AG04449 (cell line): ENCODE measurements at regions not wholly inside any gene's neighbourhood (a gene's known extent, or its start where the extent isn't known, plus 50 kb on each side); places are given as distances from the start of the nearest gene placed in this dataset.

ENCODE experiments used
- CTCF ChIA-PET: fragments of 350-600 bp; formaldehyde crosslinking; extraction: SDS; loops from one replicate; lab custom pipeline; 2021; ENCODE audit warnings: antibody characterized with exemption; lab: Yijun Ruan, JAX
- POLR2A ChIA-PET: fragments of 400-600, 350-600 bp; formaldehyde crosslinking; extraction: SDS; loops from one replicate; lab custom pipeline; 2020; ENCODE audit warnings: antibody characterized with exemption, inconsistent platforms; lab: Yijun Ruan, JAX
- DNase-seq: peaks from one replicate; pipeline ENCODE4 v3.0.0-alpha.2; 2010; ENCODE audit warnings: low read depth, low spot score
- H3K4me3 ChIP-seq: 2 replicates; pipeline ENCODE4 v1.5.1; 2011; ENCODE audit warnings: low read depth, mild to moderate bottlenecking, control low read depth, low read length
- TF ChIP-seq, protein P1 (sequence below): IDR thresholded peaks from one replicate; pipeline ENCODE4 v1.5.1; 2011; ENCODE audit warnings: mild to moderate bottlenecking, moderate library complexity, low read length, control low read depth, inconsistent platforms; ENCODE audit not compliant: insufficient read depth; ENCODE audit errors: missing control alignments

GRCh38 chr10:62869958-62870357, 53.8 kb upstream of the EGR2 start:
- ChIA-PET CTCF (no interaction called here), POLR2A (no interaction called here)
- TF ChIP-seq, protein P1, sequence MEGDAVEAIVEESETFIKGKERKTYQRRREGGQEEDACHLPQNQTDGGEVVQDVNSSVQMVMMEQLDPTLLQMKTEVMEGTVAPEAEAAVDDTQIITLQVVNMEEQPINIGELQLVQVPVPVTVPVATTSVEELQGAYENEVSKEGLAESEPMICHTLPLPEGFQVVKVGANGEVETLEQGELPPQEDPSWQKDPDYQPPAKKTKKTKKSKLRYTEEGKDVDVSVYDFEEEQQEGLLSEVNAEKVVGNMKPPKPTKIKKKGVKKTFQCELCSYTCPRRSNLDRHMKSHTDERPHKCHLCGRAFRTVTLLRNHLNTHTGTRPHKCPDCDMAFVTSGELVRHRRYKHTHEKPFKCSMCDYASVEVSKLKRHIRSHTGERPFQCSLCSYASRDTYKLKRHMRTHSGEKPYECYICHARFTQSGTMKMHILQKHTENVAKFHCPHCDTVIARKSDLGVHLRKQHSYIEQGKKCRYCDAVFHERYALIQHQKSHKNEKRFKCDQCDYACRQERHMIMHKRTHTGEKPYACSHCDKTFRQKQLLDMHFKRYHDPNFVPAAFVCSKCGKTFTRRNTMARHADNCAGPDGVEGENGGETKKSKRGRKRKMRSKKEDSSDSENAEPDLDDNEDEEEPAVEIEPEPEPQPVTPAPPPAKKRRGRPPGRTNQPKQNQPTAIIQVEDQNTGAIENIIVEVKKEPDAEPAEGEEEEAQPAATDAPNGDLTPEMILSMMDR, result no peak
- no peak for DNase-seq
- H3K4me3 ChIP-seq, result no peak overlapping the region

GRCh38 chr10:62866941-62867340, 50.8 kb upstream of the EGR2 start:
- no peak for DNase-seq
- POLR2A ChIA-PET, result no interaction called here
- CTCF ChIA-PET, result no interaction called here
- H3K4me3 ChIP-seq, result no peak overlapping the region
- TF ChIP-seq, protein P1, result no peak

- ChIA-PET CTCF (no interaction called here), POLR2A (no interaction called here)
- no peak overlapping the region for H3K4me3 ChIP-seq
- TF ChIP-seq, protein P1, result no peak
- DNase-seq, result no peak
These were observed 50.3 kb upstream of the EGR2 start for GRCh38 chr10:62866451-62866850.
